Liver (tissue), 8 donors: ENCODE measurements at regions not wholly inside any gene's neighbourhood (a gene's known extent, or its start where the extent isn't known, plus 50 kb on each side); places are given as distances from the start of the nearest gene placed in this dataset.

Experiments
- DNase-seq: peaks from one replicate; pipeline ENCODE4 v3.0.0-alpha.2; 2017; ENCODE audit warnings: low spot score
- H3K27ac ChIP-seq, 2 donors: one replicate each; pipeline ENCODE4 v1.7.0; 2013; ENCODE audit warnings: inconsistent platforms in 2 of 2, low read length in 2 of 2, control low read depth in 1 of 2, low read depth in 1 of 2, mild to moderate bottlenecking in 1 of 2
- H3K27me3 ChIP-seq, 4 donors: one replicate each; pipeline versions ENCODE4 v1.6.1 to v1.7.0; 2013; ENCODE audit warnings: low read length in 3 of 4, inconsistent platforms in 1 of 4, mild to moderate bottlenecking in 1 of 4, moderate library complexity in 1 of 4; ENCODE audit not compliant: control insufficient read depth in 4 of 4, insufficient read depth in 4 of 4
- H3K36me3 ChIP-seq, 4 donors: one replicate each; pipeline versions ENCODE4 v1.6.1 to v1.7.0; 2013; ENCODE audit warnings: low read length in 3 of 4, mild to moderate bottlenecking in 3 of 4, low read depth in 1 of 4, moderate library complexity in 1 of 4; ENCODE audit not compliant: control insufficient read depth in 4 of 4, insufficient read depth in 3 of 4
- H3K4me1 ChIP-seq, 4 donors: one replicate each; pipeline versions ENCODE4 v1.6.1 to v1.7.0; 2013; ENCODE audit warnings: low read length in 3 of 4, mild to moderate bottlenecking in 3 of 4, moderate library complexity in 1 of 4; ENCODE audit not compliant: control insufficient read depth in 4 of 4, insufficient read depth in 4 of 4
- H3K4me3 ChIP-seq, 3 donors: one replicate each; pipeline versions ENCODE4 v1.6.1 to v1.7.0; 2013; ENCODE audit warnings: low read length in 3 of 3, control low read depth in 1 of 3, low read depth in 1 of 3, mild to moderate bottlenecking in 1 of 3
- H3K9ac ChIP-seq, 2 donors: one replicate each; pipeline ENCODE4 v1.7.0; 2013; ENCODE audit warnings: low read length in 2 of 2, mild to moderate bottlenecking in 2 of 2, moderate library complexity in 2 of 2, control low read depth in 1 of 2, low read depth in 1 of 2
- H3K9me3 ChIP-seq, 4 donors: one replicate each; pipeline versions ENCODE4 v1.6.1 to v1.7.0; 2013; ENCODE audit warnings: low read length in 3 of 4; ENCODE audit not compliant: control insufficient read depth in 4 of 4
- EGR1 ChIP-seq, 2 donors: IDR thresholded peaks; 2 replicates each; pipeline ENCODE4 v1.6.1; 2016 to 2018; ENCODE audit warnings: antibody characterized with exemption in 2 of 2, low read depth in 2 of 2
- FOXA1 ChIP-seq: IDR thresholded peaks from 2 replicates; pipeline ENCODE4 v1.6.1; 2016; ENCODE audit warnings: antibody characterized with exemption
- FOXA2 ChIP-seq: IDR thresholded peaks from 2 replicates; pipeline ENCODE4 v1.6.1; 2016; ENCODE audit warnings: antibody characterized with exemption
- GABPA ChIP-seq, 2 donors: IDR thresholded peaks in 1 of 2; conservative IDR thresholded peaks in 1 of 2; 2 replicates each; pipeline ENCODE4 v1.6.1; 2016; ENCODE audit warnings: antibody characterized with exemption in 2 of 2, mild to moderate bottlenecking in 1 of 2, moderate library complexity in 1 of 2
- HNF4A ChIP-seq, 2 donors: conservative IDR thresholded peaks; 2 replicates each; pipeline ENCODE4 v1.6.1; 2016; ENCODE audit warnings: antibody characterized with exemption in 2 of 2, mild to moderate bottlenecking in 2 of 2
- HNF4G ChIP-seq: IDR thresholded peaks from 2 replicates; pipeline ENCODE4 v1.6.1; 2016; ENCODE audit warnings: antibody characterized with exemption
- JUND ChIP-seq, 2 donors: IDR thresholded peaks; 2 replicates each; pipeline ENCODE4 v1.6.1; 2016; ENCODE audit warnings: antibody characterized with exemption in 2 of 2
- NR2F2 ChIP-seq: IDR thresholded peaks from 2 replicates; pipeline ENCODE4 v1.6.1; 2016; ENCODE audit warnings: antibody characterized with exemption
- RAD21 ChIP-seq, 2 donors: IDR thresholded peaks; 2 replicates each; pipeline ENCODE4 v1.6.1; 2016; ENCODE audit warnings: antibody characterized with exemption in 2 of 2, mild to moderate bottlenecking in 2 of 2
- REST ChIP-seq: IDR thresholded peaks from 2 replicates; pipeline ENCODE4 v1.6.1; 2016; ENCODE audit warnings: antibody characterized with exemption, mild to moderate bottlenecking
- RXRA ChIP-seq, 2 donors: IDR thresholded peaks; 2 replicates each; pipeline ENCODE4 v1.6.1; 2017 to 2018; ENCODE audit warnings: antibody characterized with exemption in 2 of 2, mild to moderate bottlenecking in 1 of 2
- SP1 ChIP-seq: IDR thresholded peaks from 2 replicates; pipeline ENCODE4 v1.6.1; 2018; ENCODE audit warnings: antibody characterized with exemption, mild to moderate bottlenecking
- TAF1 ChIP-seq: conservative IDR thresholded peaks from 2 replicates; pipeline ENCODE4 v1.6.1; 2016; ENCODE audit warnings: antibody characterized with exemption, mild to moderate bottlenecking
- YY1 ChIP-seq: IDR thresholded peaks from 2 replicates; pipeline ENCODE4 v1.6.1; 2016; ENCODE audit warnings: antibody characterized with exemption, mild to moderate bottlenecking
- WGBS: extraction: QIAGEN DNeasy Blood & Tissue Kit; methylation state at CpG from one replicate; pipeline ENCODE4 v1.1.7; 2013; 5-methylcytosine and 5-hydroxymethylcytosine counted together
- TF ChIP-seq, protein P1 (sequence below): IDR thresholded peaks from 2 replicates; pipeline ENCODE4 v1.6.1; 2016; ENCODE audit warnings: antibody characterized with exemption
- TF ChIP-seq, protein P2 (sequence below): IDR thresholded peaks from 2 replicates; pipeline ENCODE4 v1.6.1; 2016; ENCODE audit warnings: antibody characterized with exemption
- TF ChIP-seq, protein P3 (sequence below): fragments of 150-350 bp; IDR thresholded peaks from 2 replicates; pipeline ENCODE4 v1.5.1; 2017; ENCODE audit warnings: improper control_type of control experiment, low read depth, low read length; ENCODE audit not compliant: missing input control
- TF ChIP-seq, protein P4 (sequence below): IDR thresholded peaks from 2 replicates; pipeline ENCODE4 v1.6.1; 2016; ENCODE audit warnings: antibody characterized with exemption
- donor health status: healthy.
- donor health status: healthy.
- donor health status: healthy.
- donor health status: healthy.
- donor health status: healthy.

GRCh38 chr2:187115627-187116026 lies 266.7 kb upstream of the ZSWIM2 start:
- H3K9me3 ChIP-seq, result no peaks in the 10 kb centered on the region
- no peak overlapping the region for H3K9ac ChIP-seq
- H3K27ac ChIP-seq, result no peak overlapping the region
- peaks cover 0 to 3% (median 0%) of the 10 kb centered on the region in 4 donors for H3K27me3 ChIP-seq
- DNase-seq, result no peak
- TF ChIP-seq RAD21 (IDR thresholded peaks at IDR 0.05) (no peak), FOXA2 (no peak), RXRA (IDR thresholded peaks at IDR 0.05) (no peak), YY1 (no peak), GABPA (IDR thresholded peaks at IDR 0.05 in 1 of 2, conservative IDR thresholded peaks at IDR 0.05 in 1 of 2) (no peak), TAF1 (no peak), SP1 (no peak), HNF4G (no peak), REST (no peak), HNF4A (conservative IDR thresholded peaks at IDR 0.05) (no peak), NR2F2 (no peak), FOXA1 (no peak), EGR1 (IDR thresholded peaks at IDR 0.05; ENCODE audit: low read depth in 2 of 2) (no peak), JUND (IDR thresholded peaks at IDR 0.05) (no peak)
- TF ChIP-seq, protein P1, sequence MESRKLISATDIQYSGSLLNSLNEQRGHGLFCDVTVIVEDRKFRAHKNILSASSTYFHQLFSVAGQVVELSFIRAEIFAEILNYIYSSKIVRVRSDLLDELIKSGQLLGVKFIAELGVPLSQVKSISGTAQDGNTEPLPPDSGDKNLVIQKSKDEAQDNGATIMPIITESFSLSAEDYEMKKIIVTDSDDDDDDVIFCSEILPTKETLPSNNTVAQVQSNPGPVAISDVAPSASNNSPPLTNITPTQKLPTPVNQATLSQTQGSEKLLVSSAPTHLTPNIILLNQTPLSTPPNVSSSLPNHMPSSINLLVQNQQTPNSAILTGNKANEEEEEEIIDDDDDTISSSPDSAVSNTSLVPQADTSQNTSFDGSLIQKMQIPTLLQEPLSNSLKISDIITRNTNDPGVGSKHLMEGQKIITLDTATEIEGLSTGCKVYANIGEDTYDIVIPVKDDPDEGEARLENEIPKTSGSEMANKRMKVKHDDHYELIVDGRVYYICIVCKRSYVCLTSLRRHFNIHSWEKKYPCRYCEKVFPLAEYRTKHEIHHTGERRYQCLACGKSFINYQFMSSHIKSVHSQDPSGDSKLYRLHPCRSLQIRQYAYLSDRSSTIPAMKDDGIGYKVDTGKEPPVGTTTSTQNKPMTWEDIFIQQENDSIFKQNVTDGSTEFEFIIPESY, result no peak
- H3K36me3 ChIP-seq, result no peaks in the 10 kb centered on the region
- no peak overlapping the region for H3K4me3 ChIP-seq
- WGBS, result 65% methylated on average over 1 of the region's 1 CpG
- no peaks in the 10 kb centered on the region for H3K4me1 ChIP-seq

DNA sequence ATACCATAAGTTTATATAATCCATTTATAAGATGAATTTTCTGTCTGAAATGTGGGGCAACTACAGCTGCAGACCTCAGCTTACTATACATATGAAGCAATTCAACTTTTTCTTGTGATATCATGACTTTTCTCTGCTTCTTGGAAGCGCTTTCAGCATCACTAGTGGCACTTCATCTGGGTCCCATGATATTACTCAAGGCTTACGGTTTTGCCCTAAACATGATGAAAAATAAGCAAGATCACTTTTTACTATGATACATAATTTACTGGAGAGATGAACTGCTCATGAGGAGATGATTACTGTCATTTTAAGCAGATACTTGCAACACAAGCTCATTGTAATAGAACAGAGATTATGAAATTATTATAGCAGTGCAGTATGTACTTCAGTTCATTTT lies 258.0 kb upstream of the ZSWIM2 start:
- Histone ChIP-seq H3K9me3 (no peaks in the 10 kb centered on the region), H3K27ac (no peak overlapping the region), H3K4me3 (no peak overlapping the region), H3K9ac (no peak overlapping the region), H3K27me3 (no peaks in the 10 kb centered on the region), H3K36me3 (no peaks in the 10 kb centered on the region), H3K4me1 (no peaks in the 10 kb centered on the region)
- DNase-seq, result no peak
- TF ChIP-seq HNF4A (conservative IDR thresholded peaks at IDR 0.05) (no peak), SP1 (no peak), FOXA2 (no peak), GABPA (IDR thresholded peaks at IDR 0.05 in 1 of 2, conservative IDR thresholded peaks at IDR 0.05 in 1 of 2) (no peak), FOXA1 (no peak), YY1 (no peak), TAF1 (no peak), NR2F2 (no peak), REST (no peak), HNF4G (no peak), EGR1 (IDR thresholded peaks at IDR 0.05; ENCODE audit: low read depth in 2 of 2) (no peak), RAD21 (IDR thresholded peaks at IDR 0.05) (no peak), JUND (IDR thresholded peaks at IDR 0.05) (no peak), RXRA (IDR thresholded peaks at IDR 0.05) (no peak)
- TF ChIP-seq, protein P1, result no peak
- TF ChIP-seq, protein P2, sequence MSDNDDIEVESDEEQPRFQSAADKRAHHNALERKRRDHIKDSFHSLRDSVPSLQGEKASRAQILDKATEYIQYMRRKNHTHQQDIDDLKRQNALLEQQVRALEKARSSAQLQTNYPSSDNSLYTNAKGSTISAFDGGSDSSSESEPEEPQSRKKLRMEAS, result no peak
- TF ChIP-seq, protein P3, sequence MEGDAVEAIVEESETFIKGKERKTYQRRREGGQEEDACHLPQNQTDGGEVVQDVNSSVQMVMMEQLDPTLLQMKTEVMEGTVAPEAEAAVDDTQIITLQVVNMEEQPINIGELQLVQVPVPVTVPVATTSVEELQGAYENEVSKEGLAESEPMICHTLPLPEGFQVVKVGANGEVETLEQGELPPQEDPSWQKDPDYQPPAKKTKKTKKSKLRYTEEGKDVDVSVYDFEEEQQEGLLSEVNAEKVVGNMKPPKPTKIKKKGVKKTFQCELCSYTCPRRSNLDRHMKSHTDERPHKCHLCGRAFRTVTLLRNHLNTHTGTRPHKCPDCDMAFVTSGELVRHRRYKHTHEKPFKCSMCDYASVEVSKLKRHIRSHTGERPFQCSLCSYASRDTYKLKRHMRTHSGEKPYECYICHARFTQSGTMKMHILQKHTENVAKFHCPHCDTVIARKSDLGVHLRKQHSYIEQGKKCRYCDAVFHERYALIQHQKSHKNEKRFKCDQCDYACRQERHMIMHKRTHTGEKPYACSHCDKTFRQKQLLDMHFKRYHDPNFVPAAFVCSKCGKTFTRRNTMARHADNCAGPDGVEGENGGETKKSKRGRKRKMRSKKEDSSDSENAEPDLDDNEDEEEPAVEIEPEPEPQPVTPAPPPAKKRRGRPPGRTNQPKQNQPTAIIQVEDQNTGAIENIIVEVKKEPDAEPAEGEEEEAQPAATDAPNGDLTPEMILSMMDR, result no peak
- TF ChIP-seq, protein P4, sequence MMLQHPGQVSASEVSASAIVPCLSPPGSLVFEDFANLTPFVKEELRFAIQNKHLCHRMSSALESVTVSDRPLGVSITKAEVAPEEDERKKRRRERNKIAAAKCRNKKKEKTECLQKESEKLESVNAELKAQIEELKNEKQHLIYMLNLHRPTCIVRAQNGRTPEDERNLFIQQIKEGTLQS, result no peak
- 76% methylated on average over 2 of the region's 2 CpGs for WGBS
